ENCODE measurements at regions not wholly inside any gene's neighbourhood (a gene's known extent, or its start where the extent isn't known, plus 50 kb on each side); places are given as distances from the start of the nearest gene placed in this dataset.

DNA sequence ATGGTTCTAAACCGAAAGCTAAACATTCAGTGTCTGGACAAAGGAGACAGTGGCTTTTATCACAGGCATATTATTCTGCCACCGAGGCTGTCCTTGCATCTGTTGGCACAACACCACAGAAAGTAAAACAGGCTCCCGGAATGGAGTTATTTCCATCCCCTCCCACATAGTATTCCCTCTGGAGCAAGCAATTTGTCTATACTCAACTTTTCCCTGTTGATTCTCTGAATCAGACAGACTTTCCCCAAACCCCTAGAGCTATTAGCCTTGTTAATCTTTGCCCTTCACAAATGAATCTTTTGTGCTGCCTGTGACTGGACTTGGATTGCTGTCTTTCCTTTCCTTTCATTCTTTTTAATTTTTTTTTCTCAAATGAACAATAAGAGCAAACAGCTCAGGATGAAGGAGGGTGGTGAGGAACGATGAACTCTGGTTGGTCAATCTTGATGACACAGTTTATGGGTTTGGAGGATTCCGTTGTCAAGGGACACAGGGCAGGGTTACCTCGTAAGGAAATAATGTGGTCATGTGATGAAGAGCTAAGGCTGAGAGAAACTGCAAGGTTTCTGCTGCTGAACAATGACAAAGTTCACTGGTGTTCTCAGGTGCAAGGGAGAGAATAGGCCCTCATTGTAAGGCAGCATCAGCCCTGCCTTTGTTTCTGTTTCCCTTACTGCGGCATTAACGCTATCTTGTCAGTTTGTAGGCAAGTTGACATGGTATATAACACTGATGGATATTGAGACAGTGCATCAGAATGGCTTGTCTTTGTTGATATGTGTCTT is 275.0 kb upstream of the BMP2 start:
- Histone ChIP-seq H3K4me3 (no peak overlapping the region), H3K27me3 (no peaks in the 10 kb centered on the region), H3K27ac (no peak overlapping the region), H3K36me3 (no peaks in the 10 kb centered on the region), H3K9me3 (no peaks in the 10 kb centered on the region), H3K4me1 (peaks cover 5% of the 10 kb centered on the region)
- DNase-seq (ENCODE audit: extremely low spot score in 2 of 2) = no peak
- no peak for TF ChIP-seq POLR2AphosphoS5 (IDR thresholded peaks at IDR 0.05; ENCODE audit: insufficient read depth in 1 of 2, low read depth in 1 of 2)
- no peak for TF ChIP-seq CTCF (IDR thresholded peaks at IDR 0.05)
- intact Hi-C loops (cut with DNase I) = no loop called here

- no peak for DNase-seq (ENCODE audit: extremely low spot score in 2 of 2)
- intact Hi-C loops (cut with DNase I) = no loop called here
- Histone ChIP-seq H3K27ac (no peak overlapping the region), H3K4me1 (peaks cover 5% of the 10 kb centered on the region), H3K27me3 (no peaks in the 10 kb centered on the region), H3K9me3 (no peaks in the 10 kb centered on the region), H3K36me3 (no peaks in the 10 kb centered on the region), H3K4me3 (no peak overlapping the region)
- no peak for TF ChIP-seq POLR2AphosphoS5 (IDR thresholded peaks at IDR 0.05; ENCODE audit: insufficient read depth in 1 of 2, low read depth in 1 of 2)
- no peak for TF ChIP-seq POLR2A (IDR thresholded peaks at IDR 0.05)
- no peak for TF ChIP-seq CTCF (IDR thresholded peaks at IDR 0.05)
These were observed 276.6 kb upstream of the BMP2 start for GRCh38 chr20:6490849-6491248.

DNA sequence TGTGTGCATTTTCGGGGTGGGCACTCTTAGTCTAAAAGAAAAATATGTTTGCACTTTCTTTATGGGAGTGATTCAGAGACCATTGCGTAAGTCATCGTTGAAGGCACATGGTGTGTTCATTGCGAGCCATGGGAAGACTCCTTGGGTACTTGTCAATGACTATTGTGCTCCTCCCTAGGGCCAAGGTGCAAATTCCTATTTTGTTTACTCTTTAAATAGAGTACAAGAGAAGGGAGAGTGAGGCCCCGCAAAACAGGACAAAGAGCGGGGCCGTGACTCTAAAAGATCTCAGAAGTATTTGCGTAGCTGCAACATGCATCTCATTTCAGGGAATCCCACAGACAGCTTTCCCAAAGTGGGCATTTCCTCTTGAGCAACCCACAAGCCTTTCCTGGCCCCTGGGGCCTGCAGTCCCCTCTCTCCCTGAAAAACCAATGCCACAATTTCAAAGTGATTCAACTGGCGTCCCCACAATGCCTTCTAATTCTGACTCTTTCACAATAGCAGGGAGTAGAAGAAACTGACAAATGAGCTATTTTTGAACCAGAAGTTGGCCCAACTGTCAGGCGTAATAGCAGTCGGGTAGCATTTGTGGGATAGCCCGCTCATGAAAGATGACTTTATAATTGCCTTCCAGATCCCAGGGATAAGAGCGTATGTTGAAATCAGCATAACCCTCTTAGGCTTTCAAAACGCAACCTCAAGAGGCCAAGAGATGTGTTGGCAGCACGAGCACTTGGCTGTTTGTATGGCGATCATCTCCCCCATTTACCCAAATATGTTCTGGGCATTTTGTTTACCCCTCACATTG is 277.9 kb upstream of the BMP2 start:
- TF ChIP-seq POLR2A (IDR thresholded peaks at IDR 0.05) = no peak
- no peak for TF ChIP-seq POLR2AphosphoS5 (IDR thresholded peaks at IDR 0.05; ENCODE audit: insufficient read depth in 1 of 2, low read depth in 1 of 2)
- TF ChIP-seq CTCF (IDR thresholded peaks at IDR 0.05) = no peak
- peaks cover 5% of the 10 kb centered on the region for H3K4me1 ChIP-seq
- DNase-seq (ENCODE audit: extremely low spot score in 2 of 2) = no peak
- no peak overlapping the region for H3K27ac ChIP-seq
- no peaks in the 10 kb centered on the region for H3K36me3 ChIP-seq
- intact Hi-C loops (cut with DNase I) = no loop called here
- H3K9me3 ChIP-seq = no peaks in the 10 kb centered on the region
- H3K27me3 ChIP-seq = no peaks in the 10 kb centered on the region
- no peak overlapping the region for H3K4me3 ChIP-seq

GRCh38 chr20:6485351-6485750 is 282.1 kb upstream of the BMP2 start:
- H3K27me3 ChIP-seq = no peaks in the 10 kb centered on the region
- DNase-seq (ENCODE audit: extremely low spot score in 2 of 2) = no peak
- no peak overlapping the region for H3K27ac ChIP-seq
- H3K4me1 ChIP-seq = peaks cover 3% of the 10 kb centered on the region
- intact Hi-C loops (cut with DNase I) = no loop called here
- H3K9me3 ChIP-seq = no peaks in the 10 kb centered on the region
- no peaks in the 10 kb centered on the region for H3K36me3 ChIP-seq
- TF ChIP-seq POLR2A (IDR thresholded peaks at IDR 0.05) (no peak), POLR2AphosphoS5 (IDR thresholded peaks at IDR 0.05; ENCODE audit: insufficient read depth in 1 of 2, low read depth in 1 of 2) (no peak), CTCF (IDR thresholded peaks at IDR 0.05) (no peak)
- no peak overlapping the region for H3K4me3 ChIP-seq

- H3K27ac ChIP-seq = no peak overlapping the region
- peaks cover 7% of the 10 kb centered on the region for H3K4me1 ChIP-seq
- intact Hi-C loops (cut with DNase I) = no loop called here
- DNase-seq (ENCODE audit: extremely low spot score in 2 of 2) = no peak
- no peak for TF ChIP-seq POLR2AphosphoS5 (IDR thresholded peaks at IDR 0.05; ENCODE audit: insufficient read depth in 1 of 2, low read depth in 1 of 2)
- TF ChIP-seq POLR2A (IDR thresholded peaks at IDR 0.05) = no peak
- TF ChIP-seq CTCF (IDR thresholded peaks at IDR 0.05) = no peak
- no peaks in the 10 kb centered on the region for H3K9me3 ChIP-seq
- no peak overlapping the region for H3K4me3 ChIP-seq
- H3K27me3 ChIP-seq = no peaks in the 10 kb centered on the region
- H3K36me3 ChIP-seq = no peaks in the 10 kb centered on the region
These were observed 283.8 kb upstream of the BMP2 start for GRCh38 chr20:6483727-6484126.

Data from vagina (tissue), 2 donors.